ENCODE measurements at regions not wholly inside any gene's neighbourhood (a gene's known extent, or its start where the extent isn't known, plus 50 kb on each side); places are given as distances from the start of the nearest gene placed in this dataset.

- no peak for TF ChIP-seq CTCF (IDR thresholded peaks at IDR 0.05; ENCODE audit: insufficient read depth, missing control alignments)
- no peak for FAIRE-seq
- DNase-seq (ENCODE audit: insufficient read length, low spot score): no peak
Observed at GRCh38 chr11:37394236-37394870, 796.3 kb upstream of the RAG2 start.

- TF ChIP-seq CTCF (IDR thresholded peaks at IDR 0.05; ENCODE audit: insufficient read depth, missing control alignments): no peak
- DNase-seq (ENCODE audit: insufficient read length, low spot score): no peak
- no peak for FAIRE-seq
Observed at GRCh38 chr11:37391615-37392014, 793.6 kb upstream of the RAG2 start.

- FAIRE-seq (no peak), DNase-seq (ENCODE audit: insufficient read length, low spot score) (no peak)
- no peak for TF ChIP-seq CTCF (IDR thresholded peaks at IDR 0.05; ENCODE audit: insufficient read depth, missing control alignments)
Observed at GRCh38 chr11:37390576-37391083, 792.6 kb upstream of the RAG2 start.

- FAIRE-seq: no peak
- TF ChIP-seq CTCF (IDR thresholded peaks at IDR 0.05; ENCODE audit: insufficient read depth, missing control alignments): no peak
- DNase-seq (ENCODE audit: insufficient read length, low spot score): no peak
Observed at GRCh38 chr11:37378958-37379357, 780.9 kb upstream of the RAG2 start.

GRCh38 chr11:37372667-37373066 lies 774.6 kb upstream of the RAG2 start:
- FAIRE-seq: no peak
- TF ChIP-seq CTCF (IDR thresholded peaks at IDR 0.05; ENCODE audit: insufficient read depth, missing control alignments): no peak
- DNase-seq (ENCODE audit: insufficient read length, low spot score): no peak

- no peak for DNase-seq (ENCODE audit: insufficient read length, low spot score)
- TF ChIP-seq CTCF (IDR thresholded peaks at IDR 0.05; ENCODE audit: insufficient read depth, missing control alignments): no peak
- no peak for FAIRE-seq
Observed at GRCh38 chr11:37371346-37371970, 773.4 kb upstream of the RAG2 start.

- DNase-seq (ENCODE audit: insufficient read length, low spot score): no peak
- no peak for TF ChIP-seq CTCF (IDR thresholded peaks at IDR 0.05; ENCODE audit: insufficient read depth, missing control alignments)
- FAIRE-seq: no peak
Observed at GRCh38 chr11:37370817-37371216, 772.8 kb upstream of the RAG2 start.
